ENCODE measurements at regions not wholly inside any gene's neighbourhood (a gene's known extent, or its start where the extent isn't known, plus 50 kb on each side); places are given as distances from the start of the nearest gene placed in this dataset.
"Not testable (repeated sequence)": the region's sequence is repeated elsewhere in the genome, so short reads cannot be mapped to it uniquely, and the experiment has no call there.

- no peak for TF ChIP-seq CTCF (conservative IDR thresholded peaks at IDR 0.05; ENCODE audit: low read depth, low read length)
- no peak for DNase-seq (ENCODE audit: low read depth)
- H3K4me3 ChIP-seq (ENCODE audit: low read length): no peak overlapping the region
These were observed 122.2 kb upstream of the ZEB2 start for GRCh38 chr2:144642131-144642530.

- not testable (repeated sequence) for H3K4me3 ChIP-seq (ENCODE audit: low read length); DNase-seq (ENCODE audit: low read depth)
These were observed 118.3 kb upstream of the ZEB2 start for GRCh38 chr2:144638250-144638649.

GRCh38 chr2:144636860-144637259, 116.9 kb upstream of the ZEB2 start:
- DNase-seq (ENCODE audit: low read depth); H3K4me3 ChIP-seq (ENCODE audit: low read length): not testable (repeated sequence)

GRCh38 chr2:144632809-144633208, 112.9 kb upstream of the ZEB2 start:
- DNase-seq (ENCODE audit: low read depth): no peak
- no peak for TF ChIP-seq CTCF (conservative IDR thresholded peaks at IDR 0.05; ENCODE audit: low read depth, low read length)
- H3K4me3 ChIP-seq (ENCODE audit: low read length): no peak overlapping the region

- no peak for TF ChIP-seq CTCF (conservative IDR thresholded peaks at IDR 0.05; ENCODE audit: low read depth, low read length)
- DNase-seq (ENCODE audit: low read depth): no peak
- no peak overlapping the region for H3K4me3 ChIP-seq (ENCODE audit: low read length)
These were observed 111.7 kb upstream of the ZEB2 start for GRCh38 chr2:144631636-144632035.

- H3K4me3 ChIP-seq (ENCODE audit: low read length): no peak overlapping the region
- DNase-seq (ENCODE audit: low read depth): no peak
- no peak for TF ChIP-seq CTCF (conservative IDR thresholded peaks at IDR 0.05; ENCODE audit: low read depth, low read length)
These were observed 110.7 kb upstream of the ZEB2 start for GRCh38 chr2:144630459-144631215.

GRCh38 chr2:144629935-144630334, 110.0 kb upstream of the ZEB2 start:
- no peak for DNase-seq (ENCODE audit: low read depth)
- no peak for TF ChIP-seq CTCF (conservative IDR thresholded peaks at IDR 0.05; ENCODE audit: low read depth, low read length)
- H3K4me3 ChIP-seq (ENCODE audit: low read length): no peak overlapping the region

GRCh38 chr2:144628566-144628965, 108.6 kb upstream of the ZEB2 start:
- H3K4me3 ChIP-seq (ENCODE audit: low read length): no peak overlapping the region
- DNase-seq (ENCODE audit: low read depth): no peak
- no peak for TF ChIP-seq CTCF (conservative IDR thresholded peaks at IDR 0.05; ENCODE audit: low read depth, low read length)
